ENCODE measurements at regions not wholly inside any gene's neighbourhood (a gene's known extent, or its start where the extent isn't known, plus 50 kb on each side); places are given as distances from the start of the nearest gene placed in this dataset.

DNA sequence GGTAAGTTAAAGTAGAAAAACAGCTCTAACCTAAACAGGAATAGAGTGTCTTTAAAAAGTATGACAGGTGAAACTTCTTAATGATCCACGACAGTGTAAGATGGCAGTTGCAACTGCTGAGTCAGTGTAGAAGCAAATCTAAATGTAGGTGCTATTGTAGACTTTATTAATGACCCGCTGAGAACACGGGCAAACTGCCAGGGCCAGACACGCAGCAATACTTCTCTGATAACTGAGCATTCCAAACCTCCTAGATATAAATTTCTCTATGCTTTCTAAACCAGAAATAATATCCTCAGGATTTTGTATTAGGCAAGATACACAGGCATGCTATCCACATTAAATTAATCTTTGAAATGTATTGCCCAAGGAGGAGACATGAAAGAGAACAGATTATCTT lies 1076.4 kb downstream of the HACE1 start:
- no peak for DNase-seq (ENCODE audit: low read depth)

DNA sequence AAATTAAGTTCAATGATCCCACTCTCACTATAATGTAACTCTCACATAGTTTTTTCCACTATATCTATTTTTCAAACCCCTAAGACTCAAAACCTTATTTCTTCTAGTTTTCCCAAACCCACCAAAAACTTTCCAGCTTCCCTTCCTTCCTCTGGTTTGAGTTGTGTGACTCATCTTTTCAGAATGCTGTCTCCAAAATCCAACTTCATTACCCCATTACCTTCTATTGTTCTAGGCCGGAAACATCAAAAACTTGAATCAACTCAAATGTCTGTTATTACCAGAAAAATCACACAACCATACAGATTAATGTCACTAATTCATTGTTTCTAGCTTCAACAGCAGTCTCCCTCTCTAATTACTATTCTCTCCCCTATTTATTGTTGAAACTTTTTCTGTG lies 1090.3 kb downstream of the HACE1 start:
- H3K4me3 ChIP-seq (ENCODE audit: low read depth, low read length): no peak overlapping the region
- TF ChIP-seq, protein P1, sequence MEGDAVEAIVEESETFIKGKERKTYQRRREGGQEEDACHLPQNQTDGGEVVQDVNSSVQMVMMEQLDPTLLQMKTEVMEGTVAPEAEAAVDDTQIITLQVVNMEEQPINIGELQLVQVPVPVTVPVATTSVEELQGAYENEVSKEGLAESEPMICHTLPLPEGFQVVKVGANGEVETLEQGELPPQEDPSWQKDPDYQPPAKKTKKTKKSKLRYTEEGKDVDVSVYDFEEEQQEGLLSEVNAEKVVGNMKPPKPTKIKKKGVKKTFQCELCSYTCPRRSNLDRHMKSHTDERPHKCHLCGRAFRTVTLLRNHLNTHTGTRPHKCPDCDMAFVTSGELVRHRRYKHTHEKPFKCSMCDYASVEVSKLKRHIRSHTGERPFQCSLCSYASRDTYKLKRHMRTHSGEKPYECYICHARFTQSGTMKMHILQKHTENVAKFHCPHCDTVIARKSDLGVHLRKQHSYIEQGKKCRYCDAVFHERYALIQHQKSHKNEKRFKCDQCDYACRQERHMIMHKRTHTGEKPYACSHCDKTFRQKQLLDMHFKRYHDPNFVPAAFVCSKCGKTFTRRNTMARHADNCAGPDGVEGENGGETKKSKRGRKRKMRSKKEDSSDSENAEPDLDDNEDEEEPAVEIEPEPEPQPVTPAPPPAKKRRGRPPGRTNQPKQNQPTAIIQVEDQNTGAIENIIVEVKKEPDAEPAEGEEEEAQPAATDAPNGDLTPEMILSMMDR (IDR thresholded peaks at IDR 0.05; ENCODE audit: insufficient read depth, low read depth, low read length): no peak
- no peak for DNase-seq (ENCODE audit: low read depth)

More for the DNA sequence above, 1076.4 kb downstream of the HACE1 start:
- no peak overlapping the region for H3K4me3 ChIP-seq (ENCODE audit: low read depth, low read length)
- TF ChIP-seq, protein P1 (IDR thresholded peaks at IDR 0.05; ENCODE audit: insufficient read depth, low read depth, low read length): no peak

GRCh38 chr6:103750603-103751002 lies 1109.1 kb downstream of the HACE1 start:
- no peak for DNase-seq (ENCODE audit: low read depth)
- H3K4me3 ChIP-seq (ENCODE audit: low read depth, low read length): no peak overlapping the region
- TF ChIP-seq, protein P1 (IDR thresholded peaks at IDR 0.05; ENCODE audit: insufficient read depth, low read depth, low read length): no peak

GRCh38 chr6:103734016-103734415 lies 1125.7 kb downstream of the HACE1 start:
- TF ChIP-seq, protein P1 (IDR thresholded peaks at IDR 0.05; ENCODE audit: insufficient read depth, low read depth, low read length): no peak
- no peak overlapping the region for H3K4me3 ChIP-seq (ENCODE audit: low read depth, low read length)
- no peak for DNase-seq (ENCODE audit: low read depth)

DNA sequence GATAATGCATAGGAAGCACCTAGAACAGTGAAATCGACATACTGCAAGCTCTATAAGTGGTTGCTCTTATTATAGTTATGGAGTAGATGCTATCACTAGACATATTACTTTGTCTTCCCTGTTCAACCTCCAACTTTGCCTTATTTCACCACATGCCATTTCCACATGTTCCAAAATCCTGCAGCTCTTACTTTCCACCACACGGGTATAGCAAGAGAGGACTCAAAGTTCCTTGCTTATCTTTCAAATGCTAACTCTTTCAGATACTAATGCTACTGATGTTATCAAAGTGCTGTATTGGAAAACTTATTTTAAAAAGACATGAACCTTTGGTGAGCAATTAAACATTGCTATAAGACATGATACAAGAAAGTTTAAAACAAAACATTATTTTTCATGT lies 1130.1 kb downstream of the HACE1 start:
- no peak overlapping the region for H3K4me3 ChIP-seq (ENCODE audit: low read depth, low read length)
- TF ChIP-seq, protein P1 (IDR thresholded peaks at IDR 0.05; ENCODE audit: insufficient read depth, low read depth, low read length): no peak
- no peak for DNase-seq (ENCODE audit: low read depth)

GRCh38 chr6:103723438-103724322 lies 1136.0 kb downstream of the HACE1 start:
- no peak for DNase-seq (ENCODE audit: low read depth)
- TF ChIP-seq, protein P1 (IDR thresholded peaks at IDR 0.05; ENCODE audit: insufficient read depth, low read depth, low read length): no peak

More at GRCh38 chr6:103723438-103724322, 1136.0 kb downstream of the HACE1 start:
- no peak overlapping the region for H3K4me3 ChIP-seq (ENCODE audit: low read depth, low read length)

Measured in fibroblast of villous mesenchyme (primary cell).